OCI-LY7 (cell line): ENCODE measurements at regions not wholly inside any gene's neighbourhood (a gene's known extent, or its start where the extent isn't known, plus 50 kb on each side); places are given as distances from the start of the nearest gene placed in this dataset.

Experiments used
- BruUV-seq: library from RNA; stranded (reverse); fragments of 400-500 nt; replicated peaks from 2 replicates; lab custom pipeline; 2021; lab: Mats Ljungman, UMichigan
- CTCF ChIA-PET: fragments of 300-600 bp; sonication (Branson Sonifier 250); formaldehyde crosslinking; loops from one replicate; lab custom pipeline; 2022; ENCODE audit warnings: antibody characterized with exemption; ENCODE audit not compliant: unreplicated experiment; lab: Charles Lee
- POLR2A ChIA-PET: fragments of 300-600 bp; sonication (Branson Sonifier 250); formaldehyde crosslinking; loops from one replicate; lab custom pipeline; 2022; ENCODE audit warnings: antibody characterized with exemption; lab: Charles Lee
- DNase-seq: peaks from one replicate; pipeline ENCODE4 v3.0.0-alpha.2; 2015; ENCODE audit warnings: low spot score
- H2AFZ ChIP-seq: fragments of 200-600 bp; sonication (generic), shearing (Covaris generic); 2 replicates; pipeline ENCODE4 v1.6.1; 2014; ENCODE audit warnings: mild to moderate bottlenecking, antibody characterized with exemption, low read length, moderate library complexity
- H3K27ac ChIP-seq: fragments of 200-600 bp; sonication (generic); 2 replicates; pipeline ENCODE4 v1.5.1; 2014; ENCODE audit warnings: mixed run types, low read depth, mild to moderate bottlenecking, moderate library complexity, low read length, inconsistent platforms; ENCODE audit not compliant: poor library complexity, severe bottlenecking
- H3K36me3 ChIP-seq: fragments of 200-600 bp; sonication (generic); 2 replicates; pipeline ENCODE4 v1.6.1; 2014; ENCODE audit warnings: mild to moderate bottlenecking, antibody characterized with exemption, low read length, moderate library complexity, mixed read lengths; ENCODE audit not compliant: insufficient read depth
- H3K4me1 ChIP-seq: fragments of 200-600 bp; sonication (generic); 2 replicates; pipeline ENCODE4 v1.5.1; 2014; ENCODE audit warnings: mild to moderate bottlenecking, low read length; ENCODE audit not compliant: insufficient read depth, poor library complexity, severe bottlenecking
- H3K4me2 ChIP-seq: fragments of 200-600 bp; sonication (generic); 2 replicates; pipeline ENCODE4 v1.6.1; 2014; ENCODE audit warnings: mild to moderate bottlenecking, low read length
- H3K4me3 ChIP-seq: fragments of 200-600 bp; sonication (generic); 2 replicates; pipeline ENCODE4 v1.5.1; 2014; ENCODE audit warnings: mild to moderate bottlenecking, low read depth, low read length; ENCODE audit not compliant: poor library complexity, severe bottlenecking
- H3K79me2 ChIP-seq: fragments of 200-600 bp; sonication (generic); 2 replicates; pipeline ENCODE4 v1.6.1; 2016; ENCODE audit warnings: low read depth, mild to moderate bottlenecking, low read length, moderate library complexity, mixed read lengths; ENCODE audit not compliant: insufficient read depth
- H3K9me2 ChIP-seq: fragments of 200-600 bp; sonication (generic); 2 replicates; pipeline ENCODE4 v1.6.1; 2016; ENCODE audit warnings: mild to moderate bottlenecking, low read length, mixed read lengths; ENCODE audit not compliant: insufficient read depth
- H3K9me3 ChIP-seq: fragments of 200-600 bp; sonication (generic); 2 replicates; pipeline ENCODE4 v1.6.1; 2014; ENCODE audit warnings: mild to moderate bottlenecking, mixed run types, low read length, mixed read lengths
- H4K20me1 ChIP-seq: fragments of 200-600 bp; sonication (generic); 2 replicates; pipeline ENCODE4 v1.6.1; 2014; ENCODE audit warnings: mild to moderate bottlenecking, antibody characterized with exemption, low read length, moderate library complexity, mixed read lengths; ENCODE audit not compliant: insufficient read depth
- CTCF ChIP-seq: fragments of 200-600 bp; sonication (generic); conservative IDR thresholded peaks from 2 replicates; pipeline ENCODE4 v1.5.1; 2014; ENCODE audit warnings: mild to moderate bottlenecking, antibody characterized with exemption, low read length, moderate library complexity, mixed read lengths
- EZH2phosphoT487 ChIP-seq: fragments of 200-600 bp; sonication (generic); IDR thresholded peaks from 2 replicates; pipeline ENCODE4 v1.6.1; 2018; ENCODE audit warnings: low read depth, borderline replicate concordance, mild to moderate bottlenecking, mixed run types, antibody characterized with exemption, low read length, moderate library complexity, mixed read lengths
- intact Hi-C: fragments of 100-400 bp; cut with micrococcal nuclease; formaldehyde crosslinking; loops from one replicate; pipeline ENCODE4 v1.10.0; 2022; ENCODE audit not compliant: unreplicated experiment

- Histone ChIP-seq H2AFZ (no peak overlapping the region), H4K20me1 (no peaks in the 10 kb centered on the region), H3K36me3 (no peaks in the 10 kb centered on the region), H3K4me3 (no peak overlapping the region), H3K27ac (no peak overlapping the region), H3K79me2 (no peaks in the 10 kb centered on the region), H3K4me2 (no peak overlapping the region), H3K9me2 (no peaks in the 10 kb centered on the region), H3K9me3 (no peaks in the 10 kb centered on the region), H3K4me1 (no peaks in the 10 kb centered on the region)
- no TSS peak for BruUV-seq
- TF ChIP-seq CTCF (no peak), EZH2phosphoT487 (no peak)
- POLR2A ChIA-PET = no interaction called here
- CTCF ChIA-PET = no interaction called here
- intact Hi-C loops = no loop called here
- DNase-seq = no peak
Measured at GRCh38 chr9:107896544-107896943, 407.0 kb upstream of the KLF4 start.

GRCh38 chr9:107895501-107896001 is 406.0 kb upstream of the KLF4 start:
- Histone ChIP-seq H2AFZ (no peak overlapping the region), H3K4me2 (no peak overlapping the region), H3K4me3 (no peak overlapping the region), H4K20me1 (no peaks in the 10 kb centered on the region), H3K9me3 (no peaks in the 10 kb centered on the region), H3K36me3 (no peaks in the 10 kb centered on the region), H3K79me2 (no peaks in the 10 kb centered on the region), H3K27ac (no peak overlapping the region), H3K9me2 (no peaks in the 10 kb centered on the region), H3K4me1 (no peaks in the 10 kb centered on the region)
- CTCF ChIA-PET = no interaction called here
- no peak for TF ChIP-seq CTCF
- POLR2A ChIA-PET = no interaction called here
- BruUV-seq = no TSS peak
- no peak for DNase-seq
- intact Hi-C loops = no loop called here

- Histone ChIP-seq H3K4me3 (no peak overlapping the region), H2AFZ (no peak overlapping the region), H4K20me1 (no peaks in the 10 kb centered on the region), H3K27ac (no peak overlapping the region), H3K9me3 (no peaks in the 10 kb centered on the region), H3K36me3 (no peaks in the 10 kb centered on the region), H3K79me2 (no peaks in the 10 kb centered on the region), H3K4me2 (no peak overlapping the region), H3K9me2 (no peaks in the 10 kb centered on the region), H3K4me1 (no peaks in the 10 kb centered on the region)
- POLR2A ChIA-PET = interaction anchor here (0.6 kb wide), 1 partner anchor 401 kb away, joined by 3 read pairs; no protein-coding TSS in a partner anchor
- DNase-seq = no peak
- intact Hi-C loops = no loop called here
- CTCF ChIA-PET = no interaction called here
- TF ChIP-seq EZH2phosphoT487 = no peak
- TF ChIP-seq CTCF = no peak
- no TSS peak for BruUV-seq
Measured at GRCh38 chr9:107894572-107895261, 405.1 kb upstream of the KLF4 start.
